ENCODE measurements at regions not wholly inside any gene's neighbourhood (a gene's known extent, or its start where the extent isn't known, plus 50 kb on each side); places are given as distances from the start of the nearest gene placed in this dataset.
"Not testable (repeated sequence)": the region's sequence is repeated elsewhere in the genome, so short reads cannot be mapped to it uniquely, and the experiment has no call there.

GRCh38 chr4:23976423-23976822 lies 86.6 kb upstream of the PPARGC1A start:
- DNase-seq = no peak

GRCh38 chr4:23973308-23973855 lies 83.5 kb upstream of the PPARGC1A start:
- no peak for DNase-seq

- DNase-seq = no peak
Measured at GRCh38 chr4:23972805-23973204, 83.0 kb upstream of the PPARGC1A start.

DNA sequence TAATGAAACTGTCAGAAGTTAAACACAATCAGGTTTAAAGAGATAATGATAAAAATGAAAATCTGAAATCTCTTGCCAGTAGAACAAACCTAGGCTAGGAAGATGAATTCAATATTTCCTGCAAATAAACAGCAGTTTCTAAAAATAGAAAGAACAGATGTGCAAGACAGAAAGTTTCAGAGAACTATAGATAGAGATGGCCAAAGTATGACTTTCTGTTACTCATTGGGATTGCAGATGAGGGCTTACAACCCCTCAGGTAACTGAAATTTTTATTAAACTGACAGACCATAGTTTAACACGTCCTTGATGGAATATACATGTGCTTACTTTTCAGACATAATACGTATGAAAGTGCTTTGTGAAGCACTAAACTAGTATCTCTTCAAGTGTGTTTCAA lies 82.3 kb upstream of the PPARGC1A start:
- DNase-seq = no peak

DNA sequence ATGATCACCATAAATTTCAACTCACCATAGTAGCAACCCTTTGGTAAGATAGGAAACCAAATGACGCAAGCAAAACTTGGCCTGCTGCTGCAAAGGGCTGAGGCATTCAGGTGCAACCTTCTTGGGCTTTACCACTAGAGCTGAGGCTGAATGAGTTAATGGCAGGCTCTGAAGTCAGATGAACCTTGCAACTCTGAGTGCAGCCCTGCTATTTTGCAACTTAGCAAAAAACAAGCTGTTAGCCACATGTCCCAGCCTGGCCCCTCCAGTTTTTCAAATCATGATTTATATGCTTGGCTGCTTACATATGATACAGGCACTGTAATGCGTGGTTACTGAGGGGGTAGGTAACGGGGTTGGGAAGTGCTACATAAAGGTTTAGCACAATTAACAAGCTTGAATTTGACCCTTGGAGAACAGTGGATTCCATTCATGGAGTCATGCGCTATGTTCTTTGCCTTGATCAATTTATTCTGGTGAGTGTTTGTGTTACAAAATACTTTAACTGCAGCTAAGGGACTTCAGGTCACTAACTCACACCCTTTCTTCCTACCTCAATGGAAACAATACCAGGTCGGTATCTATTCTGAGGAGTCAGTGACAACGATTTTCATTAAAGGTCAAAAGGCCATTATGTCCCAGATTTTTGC lies 80.5 kb upstream of the PPARGC1A start:
- no peak for DNase-seq

DNA sequence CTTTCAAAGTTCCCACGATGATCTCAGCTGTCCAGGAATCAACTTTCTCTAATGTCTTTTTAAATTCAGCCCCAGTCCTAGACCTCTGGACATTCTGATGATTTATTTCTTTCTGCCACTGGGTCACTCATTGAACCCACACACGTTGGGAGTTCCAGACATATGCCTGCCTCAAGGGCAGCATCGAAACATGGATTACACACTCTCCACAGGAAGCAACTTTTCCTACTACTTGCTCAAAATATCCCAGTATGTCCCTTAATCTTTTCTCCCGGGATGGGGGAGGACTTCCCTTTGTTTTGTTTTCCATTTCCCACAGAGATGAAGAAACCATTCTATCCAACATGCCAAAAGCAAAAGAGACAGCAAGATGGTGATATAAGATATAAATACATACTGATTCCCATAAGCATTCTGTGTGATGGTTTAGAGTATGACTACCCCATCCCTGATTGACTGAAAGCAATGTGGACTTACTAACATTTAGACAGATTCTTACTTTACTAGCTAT lies 79.8 kb upstream of the PPARGC1A start:
- no peak for DNase-seq

DNA sequence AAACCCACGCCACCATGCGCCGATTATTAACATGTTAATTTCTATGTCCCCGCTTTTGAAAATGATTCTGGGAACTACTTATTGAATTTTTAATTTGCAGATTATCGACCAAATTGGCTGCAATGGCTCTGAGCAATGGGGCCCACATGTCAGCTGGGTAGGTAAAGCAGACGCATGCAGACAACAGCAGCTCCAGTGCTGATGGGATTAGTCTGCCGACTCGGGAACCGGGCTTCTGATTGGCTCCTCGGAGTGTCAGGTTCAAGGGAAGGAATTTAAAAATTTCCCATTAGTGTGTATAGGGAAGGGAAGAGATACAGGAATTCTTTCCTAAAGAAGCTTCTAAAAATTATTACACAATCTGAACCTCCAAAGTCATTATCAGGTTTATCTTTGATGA lies 77.4 kb upstream of the PPARGC1A start:
- no peak for DNase-seq

DNA sequence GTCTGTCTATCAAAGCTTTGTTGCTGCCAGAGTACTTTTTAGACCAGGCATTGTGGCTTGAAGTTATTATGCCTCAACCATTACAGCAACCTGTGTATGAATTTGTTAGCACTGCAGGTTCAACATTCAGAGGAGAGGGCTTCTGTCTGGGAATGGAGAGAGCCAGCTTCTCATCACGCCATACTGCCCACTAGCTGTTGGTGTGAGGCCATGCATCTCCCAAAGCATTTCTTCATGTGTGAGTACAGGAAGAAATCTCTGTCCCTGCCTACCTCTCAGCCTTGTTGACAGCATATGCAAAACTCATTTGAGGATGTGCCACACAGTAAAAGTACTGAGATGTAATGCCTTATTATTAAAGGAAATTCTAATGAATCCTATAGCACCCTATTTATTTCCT lies 76.9 kb upstream of the PPARGC1A start:
- no peak for DNase-seq

GRCh38 chr4:23962462-23962861 lies 72.6 kb upstream of the PPARGC1A start:
- no peak for DNase-seq

DNA sequence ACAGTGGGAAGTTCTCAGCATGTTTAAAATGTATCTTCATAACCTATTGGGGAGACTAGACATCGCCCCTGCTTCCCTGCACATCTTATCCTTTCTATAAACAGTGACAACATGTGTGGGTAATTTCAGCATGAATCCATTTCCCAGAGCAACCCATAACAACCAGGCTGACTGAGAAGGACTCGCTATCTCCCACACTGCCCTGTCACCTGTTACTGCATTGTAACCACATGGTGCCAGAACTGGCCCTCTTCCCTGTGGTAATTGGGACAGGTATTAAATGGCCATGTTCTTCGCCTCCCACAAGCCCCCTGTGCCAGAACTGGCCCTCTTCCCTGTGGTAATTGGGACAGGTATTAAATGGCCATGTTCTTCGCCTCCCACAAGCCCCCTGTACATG lies 71.5 kb upstream of the PPARGC1A start:
- DNase-seq = not testable (repeated sequence)

DNA sequence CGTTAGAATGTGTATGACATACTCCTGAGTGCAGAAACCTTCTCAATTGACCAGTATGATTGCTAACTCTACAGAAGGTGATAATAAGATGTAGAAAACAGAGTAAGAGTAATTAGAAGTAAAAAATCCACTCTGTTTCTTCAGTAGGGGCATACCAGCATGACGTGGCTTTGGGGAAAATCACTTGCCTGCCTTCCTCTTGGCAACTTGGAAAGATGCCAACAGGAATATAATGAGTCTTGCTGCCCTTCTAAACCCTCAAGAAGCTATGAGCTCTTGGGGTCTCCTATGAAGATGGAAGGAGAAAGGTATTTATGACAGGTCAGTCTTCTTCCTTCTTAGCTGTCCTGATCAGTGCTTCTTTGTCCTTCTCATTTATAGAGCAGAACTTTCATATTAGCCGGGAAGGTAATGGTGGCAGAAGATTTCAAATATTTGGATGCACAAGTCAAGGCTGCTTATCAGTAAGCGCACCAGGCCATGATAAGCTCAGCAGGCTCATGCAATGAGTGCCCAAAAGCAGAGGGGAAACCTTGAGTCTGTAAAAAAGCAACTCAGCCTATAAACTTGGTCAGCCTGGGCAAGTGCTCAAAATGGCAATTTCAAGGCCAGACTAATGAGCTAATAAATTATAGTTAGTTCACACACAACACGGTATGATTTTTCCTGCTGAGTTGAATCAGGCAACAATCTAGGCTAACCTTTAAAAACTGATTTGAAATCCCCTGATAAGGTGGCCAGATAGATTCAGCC lies 69.7 kb upstream of the PPARGC1A start:
- DNase-seq = no peak

DNA sequence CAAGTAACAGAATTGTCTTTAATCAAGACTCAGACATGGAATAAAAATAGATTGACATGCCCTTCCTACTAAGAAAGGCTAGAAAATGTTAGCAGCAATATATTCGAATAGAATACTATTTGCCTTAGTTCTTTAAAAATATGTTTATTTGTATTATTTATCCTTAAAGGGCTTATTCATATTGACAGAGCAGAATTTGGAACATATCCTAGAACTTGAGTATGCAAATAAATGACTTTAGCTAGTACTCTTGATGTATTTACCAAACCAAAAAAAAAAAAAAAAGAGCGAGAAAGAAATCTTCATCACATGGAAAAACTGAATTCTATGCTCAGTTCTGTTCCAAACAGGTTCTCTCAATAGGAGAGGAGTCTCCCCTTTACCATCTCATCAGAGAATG lies 68.9 kb upstream of the PPARGC1A start:
- no peak for DNase-seq

DNA sequence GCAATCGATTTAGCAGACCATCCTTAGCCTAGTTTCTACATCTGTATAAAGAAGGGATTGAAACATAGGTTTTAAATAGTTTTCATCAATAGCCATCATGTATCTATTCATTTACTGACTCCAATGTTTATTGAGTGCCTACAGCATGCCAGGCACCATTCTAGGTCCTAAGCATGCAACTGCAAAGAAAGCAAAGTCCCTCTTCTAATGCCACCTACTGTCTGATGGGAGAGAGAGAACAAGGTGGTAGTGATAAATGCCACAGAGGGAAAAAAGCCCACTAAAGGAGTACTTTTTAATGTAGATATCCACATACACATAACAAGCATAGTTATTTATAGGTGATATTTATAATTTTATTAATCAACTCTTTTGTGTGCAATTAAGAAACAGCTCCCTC lies 67.6 kb upstream of the PPARGC1A start:
- DNase-seq = no peak

DNA sequence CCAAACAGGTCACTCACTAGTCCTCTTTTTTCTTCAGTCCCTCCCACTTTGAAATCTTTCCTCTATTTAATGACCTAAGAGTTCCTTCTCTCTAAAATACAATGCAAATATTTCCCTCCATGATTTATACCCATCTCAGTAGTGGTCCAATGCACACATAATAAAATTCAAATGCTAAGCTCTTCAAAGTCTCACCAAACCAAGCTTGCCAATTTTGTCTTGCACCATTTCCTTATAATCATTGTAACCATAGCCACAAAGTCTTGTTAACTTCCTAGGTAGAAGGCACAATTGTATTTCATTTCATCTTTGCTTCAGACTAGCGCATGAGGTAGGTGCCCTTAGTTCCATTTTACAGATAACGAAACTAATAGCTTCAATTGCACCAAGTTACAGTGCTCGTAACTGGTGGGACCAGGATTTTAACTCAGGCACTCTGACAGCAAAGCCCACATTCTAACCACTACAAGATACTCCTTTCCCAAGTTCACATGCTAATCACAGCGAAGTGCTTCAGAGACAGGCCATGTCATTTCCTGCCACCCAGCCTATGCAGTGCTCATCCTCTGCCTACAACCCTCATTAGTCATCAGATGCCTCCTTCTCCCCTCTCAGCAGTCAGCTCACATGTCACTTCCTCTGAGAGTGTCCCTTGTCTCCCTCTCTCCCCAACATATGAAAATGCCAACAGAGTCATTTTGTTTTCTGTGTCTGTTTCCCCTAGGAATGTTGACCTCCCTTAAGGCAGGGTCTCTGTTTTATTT lies 66.9 kb upstream of the PPARGC1A start:
- no peak for DNase-seq

DNA sequence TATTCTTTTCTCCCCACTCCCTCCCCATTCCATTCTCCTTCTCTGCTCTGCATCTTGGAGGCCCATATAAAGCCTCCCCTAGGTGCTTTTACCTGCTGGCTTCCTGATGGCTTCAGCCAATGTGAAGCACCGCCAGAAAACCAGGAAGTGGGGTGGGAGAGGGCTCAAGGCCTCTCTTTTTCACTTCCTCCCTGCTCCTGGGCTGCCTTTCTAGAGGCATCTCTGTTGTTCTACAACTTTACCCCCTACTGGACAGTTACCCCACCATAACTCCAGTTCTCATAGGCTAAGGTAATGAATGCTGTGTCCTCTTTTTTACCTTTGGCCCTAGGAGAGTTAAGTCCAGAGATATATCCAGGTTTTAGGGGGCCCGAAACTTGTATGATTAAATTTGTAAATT lies 62.4 kb upstream of the PPARGC1A start:
- no peak for DNase-seq

GRCh38 chr4:23947826-23948225 lies 58.0 kb upstream of the PPARGC1A start:
- no peak for DNase-seq

GRCh38 chr4:23946299-23946698 lies 56.5 kb upstream of the PPARGC1A start:
- no peak for DNase-seq

DNA sequence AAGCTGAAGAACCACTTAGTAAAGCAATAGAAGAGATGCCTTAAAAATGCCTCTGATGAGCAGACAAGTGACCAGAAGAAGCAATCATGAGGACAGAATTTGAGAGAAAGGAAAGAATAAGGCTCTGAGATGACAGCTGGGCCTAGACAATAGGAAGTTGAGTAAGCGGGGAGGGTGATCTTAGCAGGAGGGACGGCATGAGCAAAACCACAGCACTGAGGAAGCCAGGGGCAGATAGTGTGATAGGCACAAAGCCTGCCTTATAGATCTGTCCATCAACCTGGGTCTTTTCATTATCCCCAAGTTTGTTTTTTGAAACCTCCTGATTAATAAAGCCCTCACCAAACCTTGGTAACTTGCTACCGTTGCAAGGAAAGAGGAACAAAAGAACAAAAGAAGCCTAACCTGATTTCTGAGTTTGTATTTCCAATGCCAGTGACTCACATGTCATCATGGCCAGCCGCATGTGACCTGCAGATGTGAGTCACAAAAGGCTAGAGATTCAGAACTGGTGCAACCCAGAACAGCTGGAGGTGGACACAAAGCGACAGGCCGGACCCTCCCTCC lies 55.7 kb upstream of the PPARGC1A start:
- DNase-seq = no peak

DNA sequence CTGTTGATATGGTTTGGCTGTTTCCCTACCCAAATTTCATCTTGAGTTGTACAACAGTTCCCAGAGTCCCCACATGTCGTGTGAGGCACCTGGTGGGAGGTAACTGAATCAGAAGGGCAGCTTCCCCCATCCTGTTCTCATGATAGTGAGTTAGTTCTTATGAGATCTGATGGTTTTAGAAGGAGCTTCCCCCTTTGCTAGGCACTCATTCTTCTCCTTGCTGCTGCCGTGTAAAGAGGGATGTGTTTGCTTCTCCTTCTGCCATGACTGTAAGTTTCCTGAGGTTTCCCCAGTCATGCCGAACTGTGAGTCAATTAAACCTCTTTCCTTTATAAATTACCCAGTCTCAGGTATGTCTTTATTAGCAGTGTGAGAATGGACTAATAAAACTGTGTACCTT lies 54.7 kb upstream of the PPARGC1A start:
- not testable (repeated sequence) for DNase-seq

GRCh38 chr4:23943478-23943877 lies 53.6 kb upstream of the PPARGC1A start:
- no peak for DNase-seq

GRCh38 chr4:23942471-23942870 lies 52.6 kb upstream of the PPARGC1A start:
- DNase-seq = no peak

Measured in activated effector memory CD4-positive, alpha-beta T cell treated with Interleukin-2 at 50 U/mL for 16 hours (primary cell).